Fibroblast of villous mesenchyme (primary cell): ENCODE measurements at regions not wholly inside any gene's neighbourhood (a gene's known extent, or its start where the extent isn't known, plus 50 kb on each side); places are given as distances from the start of the nearest gene placed in this dataset.

ENCODE experiments used
- DNase-seq: peaks from one replicate; pipeline ENCODE4 v3.0.0-alpha.2; 2010; ENCODE audit warnings: low read depth
- H3K4me3 ChIP-seq: 2 replicates; pipeline ENCODE4 v1.5.1; 2011; ENCODE audit warnings: low read depth, mild to moderate bottlenecking, low read length
- TF ChIP-seq, protein P1 (sequence below): IDR thresholded peaks from 2 replicates; pipeline ENCODE4 v1.5.1; 2012; ENCODE audit warnings: low read depth, mild to moderate bottlenecking, low read length; ENCODE audit not compliant: insufficient read depth

DNA sequence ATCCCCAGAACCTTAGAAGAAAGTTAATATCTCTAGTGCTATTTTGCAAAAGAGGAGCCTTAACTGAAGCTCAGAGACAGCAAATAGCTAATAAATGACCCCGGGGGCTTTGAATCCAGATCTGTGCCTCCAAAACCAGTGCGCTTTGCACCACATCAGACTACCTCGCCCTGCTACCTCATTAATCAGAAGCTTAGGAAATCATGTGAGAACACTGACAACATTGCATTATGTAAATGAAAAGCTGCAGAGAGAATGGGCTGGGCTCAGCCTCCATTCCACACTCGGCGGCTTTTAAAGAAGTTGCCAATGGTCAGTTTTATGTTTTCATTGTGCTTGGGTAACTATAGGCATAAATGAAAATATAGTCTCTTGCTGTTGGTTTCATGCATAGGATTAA is 54.0 kb upstream of the STMND1 start:
- H3K4me3 ChIP-seq = no peak overlapping the region
- TF ChIP-seq, protein P1, sequence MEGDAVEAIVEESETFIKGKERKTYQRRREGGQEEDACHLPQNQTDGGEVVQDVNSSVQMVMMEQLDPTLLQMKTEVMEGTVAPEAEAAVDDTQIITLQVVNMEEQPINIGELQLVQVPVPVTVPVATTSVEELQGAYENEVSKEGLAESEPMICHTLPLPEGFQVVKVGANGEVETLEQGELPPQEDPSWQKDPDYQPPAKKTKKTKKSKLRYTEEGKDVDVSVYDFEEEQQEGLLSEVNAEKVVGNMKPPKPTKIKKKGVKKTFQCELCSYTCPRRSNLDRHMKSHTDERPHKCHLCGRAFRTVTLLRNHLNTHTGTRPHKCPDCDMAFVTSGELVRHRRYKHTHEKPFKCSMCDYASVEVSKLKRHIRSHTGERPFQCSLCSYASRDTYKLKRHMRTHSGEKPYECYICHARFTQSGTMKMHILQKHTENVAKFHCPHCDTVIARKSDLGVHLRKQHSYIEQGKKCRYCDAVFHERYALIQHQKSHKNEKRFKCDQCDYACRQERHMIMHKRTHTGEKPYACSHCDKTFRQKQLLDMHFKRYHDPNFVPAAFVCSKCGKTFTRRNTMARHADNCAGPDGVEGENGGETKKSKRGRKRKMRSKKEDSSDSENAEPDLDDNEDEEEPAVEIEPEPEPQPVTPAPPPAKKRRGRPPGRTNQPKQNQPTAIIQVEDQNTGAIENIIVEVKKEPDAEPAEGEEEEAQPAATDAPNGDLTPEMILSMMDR = no peak
- no peak for DNase-seq

DNA sequence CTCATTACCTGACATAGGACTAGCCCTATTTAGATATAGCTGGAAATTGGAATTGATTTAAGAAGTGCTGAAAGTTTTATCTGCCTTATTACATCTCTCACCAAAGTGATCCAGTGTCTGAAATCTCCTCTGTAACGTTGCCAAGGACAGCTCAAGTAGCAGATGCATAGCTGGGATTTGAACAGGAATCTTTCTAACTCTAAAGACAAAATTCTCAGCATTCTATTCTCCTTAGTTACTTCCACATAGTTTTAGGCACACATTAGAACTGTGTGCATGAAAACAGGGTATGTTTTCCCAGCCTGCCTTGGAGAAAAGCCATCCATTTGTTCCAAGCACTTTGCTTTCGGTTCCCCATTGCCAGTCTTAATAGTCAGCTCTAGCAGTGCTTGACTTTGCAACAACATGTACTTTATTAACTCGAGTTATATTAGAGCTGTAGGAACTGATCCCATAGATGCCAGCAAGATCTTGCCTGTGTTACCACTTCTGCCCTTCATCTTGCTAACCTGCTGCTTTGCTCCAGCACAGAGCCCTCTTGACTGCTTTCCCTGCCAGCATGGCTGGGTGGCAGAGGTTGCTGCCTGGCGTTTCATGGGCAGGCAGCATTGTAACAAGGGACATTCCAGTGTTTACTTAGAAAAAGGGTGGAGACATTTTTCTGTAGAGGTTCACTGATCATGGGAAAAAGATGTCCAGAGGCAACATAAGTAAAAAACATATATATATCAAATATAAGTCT is 56.1 kb upstream of the STMND1 start:
- TF ChIP-seq, protein P1 = no peak
- peak; percentile 59 for DNase-seq
- H3K4me3 ChIP-seq = no peak overlapping the region

DNA sequence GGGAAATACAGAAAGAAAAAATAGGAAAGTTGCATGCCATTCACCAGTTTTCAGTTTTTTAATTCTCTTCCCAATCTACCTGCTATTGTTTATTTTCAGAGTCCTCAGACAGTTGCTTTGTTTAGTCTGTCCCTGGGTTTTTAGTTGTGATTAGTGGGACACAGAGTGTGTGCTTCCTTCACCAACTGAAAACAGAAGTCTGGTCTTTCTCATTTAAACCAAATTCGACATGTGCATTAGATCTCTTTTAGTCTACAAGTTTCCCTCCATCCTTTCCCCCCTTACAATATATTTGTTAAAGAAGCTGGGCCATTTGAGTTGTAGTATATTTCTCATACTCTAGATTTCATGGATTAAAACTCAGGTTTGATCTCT is 58.7 kb upstream of the STMND1 start:
- TF ChIP-seq, protein P1 = no peak
- H3K4me3 ChIP-seq = no peak overlapping the region
- no peak for DNase-seq

DNA sequence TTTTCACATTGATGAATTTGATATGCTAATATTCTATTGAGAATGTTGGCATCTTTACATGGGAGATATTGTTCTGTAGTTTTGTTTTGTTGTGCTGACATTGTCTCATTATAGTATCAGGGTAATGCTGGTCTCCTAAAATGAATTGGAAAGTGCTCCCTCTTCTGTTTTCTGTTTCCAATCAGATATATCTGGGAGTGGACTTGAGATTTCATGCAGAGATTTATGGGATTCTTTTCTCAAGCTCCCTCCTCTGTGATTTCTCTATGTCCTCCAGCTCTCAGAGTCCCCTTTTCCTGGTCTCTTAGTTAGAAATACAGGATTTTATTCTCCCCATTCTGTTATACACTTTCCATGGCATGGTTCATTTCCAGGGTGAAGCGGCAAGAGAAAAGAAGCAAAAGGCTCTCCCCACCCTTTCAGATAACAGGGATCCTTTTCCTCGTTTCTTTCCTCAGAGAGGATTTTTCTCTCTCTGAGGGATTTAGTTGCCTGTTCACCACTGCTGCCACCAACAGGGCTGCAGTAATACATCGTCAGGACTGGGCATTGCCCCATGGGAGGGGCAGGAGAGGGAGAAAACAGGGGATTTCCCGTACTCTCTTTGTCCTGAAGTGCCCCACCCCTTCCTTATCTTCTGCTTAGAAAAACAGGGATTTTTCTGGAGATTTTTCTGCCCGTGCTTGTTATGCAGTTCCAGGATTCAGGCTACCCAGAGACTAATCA is 59.3 kb upstream of the STMND1 start:
- H3K4me3 ChIP-seq = no peak overlapping the region
- TF ChIP-seq, protein P1 = peak; percentile 15
- DNase-seq = peak; percentile 20

DNA sequence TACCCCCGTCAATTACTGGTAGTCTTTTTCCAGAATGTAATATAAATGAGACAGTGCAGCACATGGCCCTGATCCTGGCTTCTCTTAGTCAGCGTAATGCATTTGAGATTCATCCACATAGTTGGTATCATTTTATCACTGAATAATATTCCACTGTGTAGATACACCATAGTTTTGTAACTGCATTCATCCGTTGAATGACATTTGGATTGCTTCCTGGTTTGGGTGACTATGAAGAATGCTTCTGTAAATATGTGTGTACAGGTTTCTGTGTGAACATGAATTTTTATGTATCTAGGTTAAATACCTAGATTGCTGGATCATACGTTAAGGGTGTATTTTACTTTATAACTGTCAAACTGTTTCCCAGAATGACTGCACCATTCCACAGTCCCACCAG is 62.6 kb upstream of the STMND1 start:
- no peak overlapping the region for H3K4me3 ChIP-seq
- TF ChIP-seq, protein P1 = no peak

DNA sequence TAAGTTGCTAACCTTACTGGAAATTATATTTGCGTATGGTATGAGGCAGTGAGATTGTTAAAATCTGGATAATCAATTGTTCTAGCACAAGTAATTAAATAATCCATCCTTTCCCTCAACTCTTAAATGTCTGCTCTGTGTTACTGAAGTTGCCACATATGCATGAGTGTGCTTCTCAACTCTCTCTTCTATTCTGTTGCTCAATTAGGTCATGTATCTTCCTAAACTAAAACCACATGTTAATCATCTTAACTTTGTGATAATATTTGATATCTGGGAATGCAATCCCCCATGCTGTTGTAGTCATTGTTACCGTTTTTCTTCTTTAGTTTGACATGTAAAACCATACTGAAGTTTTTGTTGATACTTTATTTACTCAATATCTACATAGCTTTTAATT is 63.5 kb upstream of the STMND1 start:
- TF ChIP-seq, protein P1 = no peak
- H3K4me3 ChIP-seq = no peak overlapping the region
- DNase-seq = peak; percentile 70

More for the DNA sequence above, 62.6 kb upstream of the STMND1 start:
- DNase-seq = no peak

DNA sequence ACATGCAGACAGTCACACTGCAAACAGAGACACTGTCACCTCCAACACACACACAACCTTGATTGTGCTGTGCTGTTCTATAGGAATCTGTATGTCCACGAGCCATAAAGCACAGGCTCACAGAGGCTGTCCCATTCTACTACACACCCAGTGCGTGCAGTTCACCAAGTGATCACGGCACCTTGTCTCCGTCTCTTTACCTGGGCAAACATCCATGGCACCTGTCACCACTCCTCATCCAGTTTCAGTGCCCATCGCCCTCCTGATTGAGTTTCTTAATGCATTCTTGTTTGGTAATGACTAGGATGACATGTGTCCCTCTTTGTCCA is 65.8 kb upstream of the STMND1 start:
- TF ChIP-seq, protein P1 = no peak
- DNase-seq = no peak
- H3K4me3 ChIP-seq = no peak overlapping the region
